Mesenchymal stem cell (in vitro differentiated cells and primary cell): ENCODE measurements at regions not wholly inside any gene's neighbourhood (a gene's known extent, or its start where the extent isn't known, plus 50 kb on each side); places are given as distances from the start of the nearest gene placed in this dataset.

Experiments
- DNase-seq: peaks from one replicate; pipeline ENCODE4 v3.0.0-alpha.2; 2013
- H2AFZ ChIP-seq: one replicate; pipeline ENCODE4 v1.6.1; 2013; ENCODE audit warnings: low read depth, mild to moderate bottlenecking, control low read depth, inconsistent platforms, low read length, moderate library complexity
- H2AK5ac ChIP-seq: 2 replicates; pipeline ENCODE4 v1.6.1; 2013; ENCODE audit warnings: low read length, moderate library complexity, mild to moderate bottlenecking, inconsistent platforms; ENCODE audit not compliant: severe bottlenecking
- H2BK120ac ChIP-seq: one replicate; pipeline ENCODE4 v1.6.1; 2013; ENCODE audit warnings: low read depth, mild to moderate bottlenecking, inconsistent platforms, low read length, moderate library complexity
- H2BK12ac ChIP-seq, 2 experiments: one replicate each; pipeline ENCODE4 v1.6.1; 2013; ENCODE audit warnings: inconsistent platforms in 2 of 2, low read length in 2 of 2, mild to moderate bottlenecking in 2 of 2, moderate library complexity in 2 of 2, control low read depth in 1 of 2
- H2BK15ac ChIP-seq: one replicate; pipeline ENCODE4 v1.6.1; 2013; ENCODE audit warnings: mild to moderate bottlenecking, low read depth, inconsistent platforms; ENCODE audit not compliant: poor library complexity, severe bottlenecking
- H2BK5ac ChIP-seq: 2 replicates; pipeline ENCODE4 v1.6.1; 2013; ENCODE audit warnings: low read depth, mild to moderate bottlenecking, low read length, control low read depth, inconsistent platforms; ENCODE audit not compliant: poor library complexity, severe bottlenecking
- H3K14ac ChIP-seq, 2 experiments: one replicate each; pipeline ENCODE4 v1.6.1; 2013; ENCODE audit warnings: inconsistent platforms in 2 of 2, low read length in 2 of 2, control low read depth in 1 of 2, mild to moderate bottlenecking in 1 of 2, moderate library complexity in 1 of 2
- H3K18ac ChIP-seq, 2 experiments: one replicate each; pipeline ENCODE4 v1.6.1; 2013; ENCODE audit warnings: inconsistent platforms in 2 of 2, low read length in 2 of 2, control low read depth in 1 of 2, low read depth in 1 of 2, mild to moderate bottlenecking in 1 of 2
- H3K23ac ChIP-seq, 2 experiments: one replicate each; pipeline ENCODE4 v1.6.1; 2013; ENCODE audit warnings: inconsistent platforms in 2 of 2, low read length in 2 of 2, mild to moderate bottlenecking in 2 of 2, moderate library complexity in 2 of 2, control low read depth in 1 of 2
- H3K27ac ChIP-seq: 2 replicates; pipeline ENCODE4 v1.5.1; 2013; ENCODE audit warnings: mild to moderate bottlenecking, moderate library complexity, low read length, control low read depth, inconsistent platforms; ENCODE audit not compliant: poor library complexity, severe bottlenecking
- H3K27me3 ChIP-seq, 2 experiments: 2 replicates each; pipeline versions ENCODE4 v1.6.1 to v1.7.0; 2013; ENCODE audit warnings: low read length in 2 of 2, mild to moderate bottlenecking in 2 of 2, moderate library complexity in 2 of 2, control low read depth in 1 of 2, inconsistent platforms in 1 of 2; ENCODE audit not compliant: control insufficient read depth in 1 of 2, insufficient read depth in 1 of 2
- H3K36me3 ChIP-seq, 2 experiments: 2 replicates each; pipeline versions ENCODE4 v1.6.1 to v1.7.0; 2013; ENCODE audit warnings: low read length in 2 of 2, control low read depth in 1 of 2, inconsistent platforms in 1 of 2, low read depth in 1 of 2, mild to moderate bottlenecking in 1 of 2; ENCODE audit not compliant: insufficient read depth in 2 of 2, control insufficient read depth in 1 of 2
- H3K4ac ChIP-seq, 2 experiments: one replicate each; pipeline ENCODE4 v1.6.1; 2013; ENCODE audit warnings: inconsistent platforms in 2 of 2, low read length in 2 of 2, mild to moderate bottlenecking in 2 of 2, moderate library complexity in 2 of 2, control low read depth in 1 of 2, low read depth in 1 of 2
- H3K4me1 ChIP-seq: 2 replicates; pipeline ENCODE4 v1.6.1; 2013; ENCODE audit warnings: low read depth, low read length, control low read depth; ENCODE audit not compliant: control insufficient read depth, insufficient read depth
- H3K4me2 ChIP-seq: 2 replicates; pipeline ENCODE4 v1.6.1; 2013; ENCODE audit warnings: low read length, mild to moderate bottlenecking, inconsistent platforms; ENCODE audit not compliant: poor library complexity, severe bottlenecking
- H3K4me3 ChIP-seq, 2 experiments: 2 replicates each; pipeline versions ENCODE4 v1.5.1 to v1.7.0; 2013; ENCODE audit warnings: low read length in 2 of 2, mild to moderate bottlenecking in 2 of 2, control low read depth in 1 of 2, low read depth in 1 of 2; ENCODE audit not compliant: insufficient read depth in 1 of 2
- H3K79me1 ChIP-seq: replicated peaks from 2 replicates; pipeline ENCODE4 v1.6.1; 2013; ENCODE audit warnings: mild to moderate bottlenecking, control low read depth, low read length, inconsistent platforms; ENCODE audit not compliant: poor library complexity, severe bottlenecking
- H3K9ac ChIP-seq: 2 replicates; pipeline ENCODE4 v1.7.0; 2013; ENCODE audit warnings: mild to moderate bottlenecking, low read length, moderate library complexity
- H3K9me3 ChIP-seq: 2 replicates; pipeline ENCODE4 v1.7.0; 2013; ENCODE audit warnings: mild to moderate bottlenecking, low read length; ENCODE audit not compliant: control insufficient read depth
- H4K8ac ChIP-seq: one replicate; pipeline ENCODE4 v1.6.1; 2013; ENCODE audit warnings: inconsistent platforms, mild to moderate bottlenecking, low read length, moderate library complexity
- H4K91ac ChIP-seq: one replicate; pipeline ENCODE4 v1.6.1; 2013; ENCODE audit warnings: mild to moderate bottlenecking, low read length, inconsistent platforms
- WGBS: methylation state at CpG from one replicate; pipeline ENCODE4 v1.1.7; 2013; ENCODE audit warnings: mixed read lengths; 5-methylcytosine and 5-hydroxymethylcytosine counted together

GRCh38 chr19:28836421-28836820, 376.5 kb downstream of the UQCRFS1 start:
- DNase-seq: no peak
- peaks cover 4 to 20% of the 10 kb centered on the region in 2 experiments for H3K27me3 ChIP-seq
- no peak overlapping the region for H3K4me3 ChIP-seq
- H3K36me3 ChIP-seq: no peaks in the 10 kb centered on the region
- no peak overlapping the region for H2BK12ac ChIP-seq
- H3K27ac ChIP-seq: no peak overlapping the region
- no peak overlapping the region for H3K14ac ChIP-seq
- no peak overlapping the region for H2AK5ac ChIP-seq
- no peak overlapping the region for H2AFZ ChIP-seq
- H3K79me1 ChIP-seq: no peaks in the 10 kb centered on the region
- WGBS: 73% methylated on average over 7 of the region's 7 CpGs
- no peaks in the 10 kb centered on the region for H3K9me3 ChIP-seq
- no peak overlapping the region for H3K9ac ChIP-seq
- no peak overlapping the region for H3K4me2 ChIP-seq
- no peaks in the 10 kb centered on the region for H3K4me1 ChIP-seq
- H2BK5ac ChIP-seq: no peak overlapping the region
- H3K23ac ChIP-seq: no peak overlapping the region
- no peak overlapping the region for H2BK120ac ChIP-seq
- H4K8ac ChIP-seq: no peak overlapping the region
- no peak overlapping the region for H4K91ac ChIP-seq
- H3K18ac ChIP-seq: no peak overlapping the region
- H2BK15ac ChIP-seq: no peak overlapping the region
- no peak overlapping the region for H3K4ac ChIP-seq

GRCh38 chr19:28834996-28835395, 378.0 kb downstream of the UQCRFS1 start:
- no peak overlapping the region for H3K9ac ChIP-seq
- H3K4me3 ChIP-seq: no peak overlapping the region
- no peak overlapping the region for H3K4me2 ChIP-seq
- H4K91ac ChIP-seq: no peak overlapping the region
- H3K27ac ChIP-seq: no peak overlapping the region
- DNase-seq: no peak
- H3K14ac ChIP-seq: no peak overlapping the region
- H4K8ac ChIP-seq: no peak overlapping the region
- no peak overlapping the region for H3K4ac ChIP-seq
- no peaks in the 10 kb centered on the region for H3K79me1 ChIP-seq
- H3K27me3 ChIP-seq: peaks cover 4 to 19% of the 10 kb centered on the region in 2 experiments
- no peak overlapping the region for H2BK120ac ChIP-seq
- H3K23ac ChIP-seq: no peak overlapping the region
- 70% methylated on average over 3 of the region's 3 CpGs for WGBS
- H3K4me1 ChIP-seq: no peaks in the 10 kb centered on the region
- H3K18ac ChIP-seq: no peak overlapping the region
- no peaks in the 10 kb centered on the region for H3K9me3 ChIP-seq
- H2BK5ac ChIP-seq: no peak overlapping the region
- no peak overlapping the region for H2AFZ ChIP-seq
- H2AK5ac ChIP-seq: no peak overlapping the region
- no peaks in the 10 kb centered on the region for H3K36me3 ChIP-seq
- H2BK12ac ChIP-seq: no peak overlapping the region
- H2BK15ac ChIP-seq: no peak overlapping the region

GRCh38 chr19:28831462-28831861, 381.5 kb downstream of the UQCRFS1 start:
- Histone ChIP-seq H2BK120ac (no peak overlapping the region), H3K4me2 (no peak overlapping the region), H4K91ac (no peak overlapping the region)

GRCh38 chr19:28829762-28830161, 383.2 kb downstream of the UQCRFS1 start:
- Histone ChIP-seq H3K23ac (no peak overlapping the region), H3K36me3 (no peaks in the 10 kb centered on the region), H2BK12ac (no peak overlapping the region), H3K27me3 (peaks cover 0 to 5% of the 10 kb centered on the region in 2 experiments), H2AFZ (no peak overlapping the region), H3K4me2 (no peak overlapping the region), H3K4me3 (no peak overlapping the region), H3K79me1 (no peaks in the 10 kb centered on the region), H2BK5ac (no peak overlapping the region), H2BK15ac (no peak overlapping the region), H4K91ac (no peak overlapping the region), H2BK120ac (no peak overlapping the region), H3K4me1 (no peaks in the 10 kb centered on the region), H3K4ac (no peak overlapping the region), H2AK5ac (no peak overlapping the region), H3K9me3 (no peaks in the 10 kb centered on the region), H3K27ac (no peak overlapping the region), H3K18ac (no peak overlapping the region), H3K14ac (no peak overlapping the region), H3K9ac (no peak overlapping the region), H4K8ac (no peak overlapping the region)
- WGBS: 75% methylated on average over 4 of the region's 4 CpGs
- DNase-seq: no peak

More at GRCh38 chr19:28831462-28831861, 381.5 kb downstream of the UQCRFS1 start:
- WGBS: 69% methylated on average over 3 of the region's 5 CpGs
- H2AK5ac ChIP-seq: no peak overlapping the region
- H2BK12ac ChIP-seq: no peak overlapping the region
- no peak overlapping the region for H2BK15ac ChIP-seq
- H3K9me3 ChIP-seq: no peaks in the 10 kb centered on the region
- H3K4me1 ChIP-seq: no peaks in the 10 kb centered on the region
- no peak overlapping the region for H2BK5ac ChIP-seq
- no peak overlapping the region for H4K8ac ChIP-seq
- DNase-seq: no peak
- no peaks in the 10 kb centered on the region for H3K79me1 ChIP-seq
- H3K27me3 ChIP-seq: peaks cover 2 to 5% of the 10 kb centered on the region in 2 experiments
- H3K14ac ChIP-seq: no peak overlapping the region
- H3K36me3 ChIP-seq: no peaks in the 10 kb centered on the region
- H3K27ac ChIP-seq: no peak overlapping the region
- no peak overlapping the region for H3K4me3 ChIP-seq
- no peak overlapping the region for H3K9ac ChIP-seq
- H3K4ac ChIP-seq: no peak overlapping the region
- H3K23ac ChIP-seq: no peak overlapping the region
- H2AFZ ChIP-seq: no peak overlapping the region
- H3K18ac ChIP-seq: no peak overlapping the region
